BE2C (cell line): ENCODE measurements at regions not wholly inside any gene's neighbourhood (a gene's known extent, or its start where the extent isn't known, plus 50 kb on each side); places are given as distances from the start of the nearest gene placed in this dataset.
A peak's percentile ranks its signal among the peaks of the same experiment; 100 is the strongest.

Experiments
- DNase-seq: peaks from one replicate; pipeline ENCODE4 v3.0.0-alpha.2; 2020
- H3K27me3 ChIP-seq: fragments of 250-450 bp; sonication (Bioruptor Pico); 2 replicates; pipeline ENCODE4 v1.5.1; 2020; ENCODE audit warnings: mild to moderate bottlenecking
- H3K36me3 ChIP-seq: fragments of 250-450 bp; sonication (Bioruptor Pico); 2 replicates; pipeline ENCODE4 v1.5.1; 2020; ENCODE audit warnings: mild to moderate bottlenecking
- H3K4me1 ChIP-seq: fragments of 250-450 bp; sonication (Bioruptor Pico); 2 replicates; pipeline ENCODE4 v1.5.1; 2020
- H3K4me3 ChIP-seq: 2 replicates; pipeline ENCODE4 v1.5.1; 2011; ENCODE audit warnings: low read depth, low read length
- H3K9me3 ChIP-seq: fragments of 250-450 bp; sonication (Bioruptor Pico); 2 replicates; pipeline ENCODE4 v1.5.1; 2020
- CTCF ChIP-seq: IDR thresholded peaks from 2 replicates; pipeline ENCODE4 v1.5.1; 2012; ENCODE audit warnings: mild to moderate bottlenecking, low read depth, low read length

DNA sequence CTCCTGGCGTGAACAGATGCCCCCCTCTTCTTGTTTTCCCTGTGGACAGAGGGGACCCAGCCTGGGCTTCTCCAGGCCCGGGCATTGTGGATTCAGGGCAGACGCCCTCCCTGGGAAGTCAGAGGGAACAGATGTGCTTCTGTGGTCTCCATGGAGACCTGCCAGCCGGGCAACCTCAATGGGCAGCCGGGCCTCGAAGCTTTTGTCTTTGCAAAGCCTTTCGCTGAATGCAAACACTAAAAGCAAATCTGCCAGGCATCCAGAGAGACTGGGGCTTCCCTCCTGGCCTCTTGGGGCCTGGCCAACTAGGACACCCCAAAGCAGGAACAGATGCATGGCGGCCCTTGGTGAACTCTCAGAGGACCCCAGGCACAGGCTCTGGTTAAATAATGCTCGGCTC is 370.0 kb upstream of the SULF2 start:
- no peaks in the 10 kb centered on the region for H3K36me3 ChIP-seq
- H3K4me3 ChIP-seq: no peak overlapping the region
- no peaks in the 10 kb centered on the region for H3K27me3 ChIP-seq
- no peaks in the 10 kb centered on the region for H3K9me3 ChIP-seq
- no peak for DNase-seq
- no peaks in the 10 kb centered on the region; the same call in 1 of the 2 replicates for H3K4me1 ChIP-seq
- no peak for TF ChIP-seq CTCF

GRCh38 chr20:48154040-48154765 is 368.9 kb upstream of the SULF2 start:
- DNase-seq: no peak
- Histone ChIP-seq H3K4me3 (no peak overlapping the region), H3K4me1 (no peaks in the 10 kb centered on the region; the same call in 1 of the 2 replicates), H3K36me3 (no peaks in the 10 kb centered on the region), H3K9me3 (no peaks in the 10 kb centered on the region), H3K27me3 (no peaks in the 10 kb centered on the region)
- TF ChIP-seq CTCF: no peak

- peak; percentile 39 for DNase-seq
- H3K4me1 ChIP-seq: no peaks in the 10 kb centered on the region
- TF ChIP-seq CTCF: no peak
- H3K36me3 ChIP-seq: no peaks in the 10 kb centered on the region
- no peaks in the 10 kb centered on the region for H3K9me3 ChIP-seq
- no peak overlapping the region for H3K4me3 ChIP-seq
- H3K27me3 ChIP-seq: no peaks in the 10 kb centered on the region
Measured at GRCh38 chr20:48153523-48153922, 368.2 kb upstream of the SULF2 start.

- no peak for DNase-seq
- no peaks in the 10 kb centered on the region for H3K4me1 ChIP-seq
- H3K36me3 ChIP-seq: no peaks in the 10 kb centered on the region
- no peaks in the 10 kb centered on the region for H3K9me3 ChIP-seq
- no peak for TF ChIP-seq CTCF
- H3K27me3 ChIP-seq: no peaks in the 10 kb centered on the region
- no peak overlapping the region for H3K4me3 ChIP-seq
Measured at GRCh38 chr20:48153103-48153502, 367.8 kb upstream of the SULF2 start.

DNA sequence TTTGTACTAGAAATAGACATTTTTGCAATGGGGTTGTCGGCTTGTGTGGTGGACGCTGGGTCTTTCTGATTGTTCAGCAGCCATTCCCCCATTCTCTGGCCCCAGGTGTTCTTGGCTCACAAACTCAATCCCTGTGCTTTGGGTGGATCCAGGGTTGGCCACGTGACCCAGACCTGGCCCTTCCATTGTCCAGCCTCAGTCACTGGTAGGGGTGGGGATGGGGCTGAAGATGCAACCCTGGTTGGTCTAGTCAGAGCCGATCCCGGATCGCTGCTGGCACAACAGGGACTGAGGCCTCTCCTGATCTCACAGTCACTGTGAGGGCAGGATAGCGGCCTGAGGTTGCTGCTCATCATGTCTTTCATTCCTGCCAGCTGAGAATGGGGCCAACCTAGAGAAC is 365.3 kb upstream of the SULF2 start:
- DNase-seq: no peak
- H3K36me3 ChIP-seq: no peaks in the 10 kb centered on the region
- no peaks in the 10 kb centered on the region for H3K27me3 ChIP-seq
- TF ChIP-seq CTCF: no peak
- H3K4me3 ChIP-seq: no peak overlapping the region
- H3K4me1 ChIP-seq: no peaks in the 10 kb centered on the region
- H3K9me3 ChIP-seq: no peaks in the 10 kb centered on the region

- DNase-seq: no peak
- H3K27me3 ChIP-seq: no peaks in the 10 kb centered on the region
- H3K4me3 ChIP-seq: no peak overlapping the region
- H3K36me3 ChIP-seq: no peaks in the 10 kb centered on the region
- no peaks in the 10 kb centered on the region for H3K9me3 ChIP-seq
- H3K4me1 ChIP-seq: no peaks in the 10 kb centered on the region
- TF ChIP-seq CTCF: no peak
Measured at GRCh38 chr20:48149902-48150301, 364.6 kb upstream of the SULF2 start.
